Sigmoid colon (tissue), 6 donors: ENCODE measurements at regions not wholly inside any gene's neighbourhood (a gene's known extent, or its start where the extent isn't known, plus 50 kb on each side); places are given as distances from the start of the nearest gene placed in this dataset.

Experiments
- DNase-seq: peaks from one replicate; pipeline ENCODE4 v3.0.0-alpha.2; 2019
- H3K27ac ChIP-seq, 4 donors: fragments of 200-600 bp; sonication (generic); one replicate each; pipeline ENCODE4 v1.5.1; 2016 to 2019; ENCODE audit warnings: mild to moderate bottlenecking in 1 of 4
- H3K27me3 ChIP-seq, 3 donors: fragments of 200-600 bp; sonication (generic); one replicate each; pipeline ENCODE4 v1.5.1; 2019; ENCODE audit warnings: mild to moderate bottlenecking in 1 of 3
- H3K36me3 ChIP-seq, 4 donors: fragments of 200-600 bp; sonication (generic); one replicate each; pipeline ENCODE4 v1.5.1; 2016 to 2019
- H3K4me1 ChIP-seq, 4 donors: fragments of 200-600 bp; sonication (generic); one replicate each; pipeline ENCODE4 v1.5.1; 2017 to 2019
- H3K4me3 ChIP-seq, 4 donors: fragments of 200-600 bp; sonication (generic); one replicate each; pipeline ENCODE4 v1.5.1; 2017 to 2019; ENCODE audit warnings: mild to moderate bottlenecking in 2 of 4, moderate library complexity in 1 of 4
- H3K9me3 ChIP-seq, 4 donors: fragments of 200-600 bp in 3 of 4; sonication (generic) in 3 of 4; one replicate each; pipeline versions ENCODE4 v1.5.1 to v1.6.1; 2013 to 2019
- EP300 ChIP-seq, 4 donors: sonication (generic); formaldehyde crosslinking; IDR thresholded peaks; one replicate each; pipeline ENCODE4 v1.6.1; 2017; ENCODE audit warnings: antibody characterized with exemption in 4 of 4
- POLR2A ChIP-seq, 2 donors: fragments of 450-650 bp; IDR thresholded peaks; one replicate each; pipeline ENCODE4 v1.6.1; 2016; ENCODE audit warnings: antibody characterized with exemption in 2 of 2, mild to moderate bottlenecking in 2 of 2, moderate library complexity in 2 of 2
- POLR2AphosphoS5 ChIP-seq, 4 donors: sonication (generic); formaldehyde crosslinking; IDR thresholded peaks; one replicate each; pipeline ENCODE4 v1.6.1; 2017; ENCODE audit warnings: antibody characterized with exemption in 4 of 4
- WGBS, 2 donors: extraction: QIAGEN DNeasy Blood & Tissue Kit; methylation state at CpG; one replicate each; pipeline ENCODE4 v1.1.7; 2013; 5-methylcytosine and 5-hydroxymethylcytosine counted together
- intact Hi-C: fragments of 100-400 bp; cut with DNase I; formaldehyde crosslinking; loops from one replicate; pipeline ENCODE4 v1.15.1; 2023
- TF ChIP-seq, protein P1 (sequence below), 4 experiments: fragments of 450-650 bp in 3 of 4; fragments of 200-600 bp in 1 of 4; IDR thresholded peaks; one replicate each; pipeline ENCODE4 v1.5.1; 2016 to 2019; ENCODE audit warnings: antibody characterized with exemption in 4 of 4, mild to moderate bottlenecking in 3 of 4, moderate library complexity in 2 of 4
- donor health status: healthy with polysubstance abuse.
- donor health status: healthy.

DNA sequence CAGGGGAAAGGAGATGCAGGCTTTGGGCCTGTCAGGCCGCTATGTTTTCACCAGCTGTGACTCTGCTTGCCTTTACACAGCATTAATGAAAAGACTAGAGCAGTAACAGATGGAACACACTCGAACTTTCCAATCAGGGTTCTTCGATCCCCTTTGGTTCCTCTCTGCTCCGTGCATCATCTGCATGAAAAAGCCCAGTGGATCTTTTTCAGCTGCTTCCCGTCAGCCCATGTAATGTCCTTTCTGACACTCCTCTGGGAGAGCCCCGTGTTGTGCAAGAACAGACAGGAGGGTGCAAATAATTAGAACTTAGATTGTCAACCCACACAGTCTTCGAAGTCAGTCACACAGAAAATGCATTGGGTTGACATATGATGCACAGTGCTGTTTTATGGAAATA is 448.9 kb upstream of the ZNF462 start:
- H3K9me3 ChIP-seq: no peaks in the 10 kb centered on the region
- 82 to 83% methylated on average over 7 of the region's 7 CpGs for WGBS, 2 donors
- H3K27me3 ChIP-seq: no peaks in the 10 kb centered on the region
- H3K4me3 ChIP-seq: no peak overlapping the region
- TF ChIP-seq POLR2A (IDR thresholded peaks at IDR 0.05): no peak
- TF ChIP-seq, protein P1, sequence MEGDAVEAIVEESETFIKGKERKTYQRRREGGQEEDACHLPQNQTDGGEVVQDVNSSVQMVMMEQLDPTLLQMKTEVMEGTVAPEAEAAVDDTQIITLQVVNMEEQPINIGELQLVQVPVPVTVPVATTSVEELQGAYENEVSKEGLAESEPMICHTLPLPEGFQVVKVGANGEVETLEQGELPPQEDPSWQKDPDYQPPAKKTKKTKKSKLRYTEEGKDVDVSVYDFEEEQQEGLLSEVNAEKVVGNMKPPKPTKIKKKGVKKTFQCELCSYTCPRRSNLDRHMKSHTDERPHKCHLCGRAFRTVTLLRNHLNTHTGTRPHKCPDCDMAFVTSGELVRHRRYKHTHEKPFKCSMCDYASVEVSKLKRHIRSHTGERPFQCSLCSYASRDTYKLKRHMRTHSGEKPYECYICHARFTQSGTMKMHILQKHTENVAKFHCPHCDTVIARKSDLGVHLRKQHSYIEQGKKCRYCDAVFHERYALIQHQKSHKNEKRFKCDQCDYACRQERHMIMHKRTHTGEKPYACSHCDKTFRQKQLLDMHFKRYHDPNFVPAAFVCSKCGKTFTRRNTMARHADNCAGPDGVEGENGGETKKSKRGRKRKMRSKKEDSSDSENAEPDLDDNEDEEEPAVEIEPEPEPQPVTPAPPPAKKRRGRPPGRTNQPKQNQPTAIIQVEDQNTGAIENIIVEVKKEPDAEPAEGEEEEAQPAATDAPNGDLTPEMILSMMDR (IDR thresholded peaks at IDR 0.05): no peak
- no peak for TF ChIP-seq POLR2AphosphoS5 (IDR thresholded peaks at IDR 0.05)
- TF ChIP-seq EP300 (IDR thresholded peaks at IDR 0.05): no peak
- no peak for DNase-seq
- H3K27ac ChIP-seq: no peak overlapping the region
- intact Hi-C loops: no loop called here
- no peaks in the 10 kb centered on the region for H3K36me3 ChIP-seq
- no peaks in the 10 kb centered on the region for H3K4me1 ChIP-seq

DNA sequence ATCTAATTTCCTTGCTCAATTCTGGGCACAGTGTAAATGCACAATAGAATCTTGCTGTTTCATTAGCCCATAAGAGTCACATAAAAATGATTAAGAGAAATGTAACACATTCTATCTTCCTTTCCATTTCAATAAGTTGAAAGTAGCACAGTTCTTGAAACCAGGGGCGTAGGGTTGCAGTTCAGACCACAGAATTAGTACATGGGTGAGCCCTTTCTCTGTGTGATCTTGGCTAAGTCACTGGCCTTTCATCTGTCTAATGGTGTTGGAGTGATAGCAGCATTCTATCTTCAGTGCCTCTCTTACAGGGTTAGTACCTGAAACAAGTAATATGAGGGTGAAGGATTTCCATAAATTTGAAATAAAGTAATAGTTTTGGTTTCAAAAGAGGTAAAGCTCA is 445.3 kb upstream of the ZNF462 start:
- Histone ChIP-seq H3K36me3 (no peaks in the 10 kb centered on the region), H3K27ac (no peak overlapping the region), H3K4me1 (no peaks in the 10 kb centered on the region), H3K4me3 (no peak overlapping the region), H3K27me3 (no peaks in the 10 kb centered on the region), H3K9me3 (no peaks in the 10 kb centered on the region)
- no peak for TF ChIP-seq EP300 (IDR thresholded peaks at IDR 0.05)
- TF ChIP-seq POLR2AphosphoS5 (IDR thresholded peaks at IDR 0.05): no peak
- no peak for TF ChIP-seq POLR2A (IDR thresholded peaks at IDR 0.05)
- TF ChIP-seq, protein P1 (IDR thresholded peaks at IDR 0.05): no peak
- 94 to 95% methylated on average over 1 of the region's 1 CpG for WGBS, 2 donors
- intact Hi-C loops: no loop called here
- no peak for DNase-seq

DNA sequence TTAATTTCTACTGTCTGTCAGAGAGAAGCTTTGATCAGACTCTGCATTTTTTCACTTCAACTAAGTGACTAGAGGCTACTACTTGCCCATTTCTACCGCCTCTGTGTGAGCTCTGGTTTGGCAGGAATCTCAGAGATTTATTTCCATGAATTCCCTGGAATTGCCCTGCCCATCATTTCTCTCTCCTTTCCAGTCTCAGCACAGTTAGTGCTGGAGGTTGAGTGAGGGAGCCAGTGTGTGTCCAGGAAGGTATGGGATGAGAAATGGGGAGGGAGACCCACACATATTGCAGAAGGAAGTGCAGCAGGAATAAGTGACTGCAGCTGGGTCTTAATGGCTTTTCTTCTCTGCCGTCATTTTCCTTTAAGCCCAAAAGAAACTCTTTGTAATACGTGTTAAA is 443.1 kb upstream of the ZNF462 start:
- 58 to 70% methylated on average over 3 of the region's 3 CpGs for WGBS, 2 donors
- no peaks in the 10 kb centered on the region for H3K36me3 ChIP-seq
- no peak for DNase-seq
- H3K27me3 ChIP-seq: no peaks in the 10 kb centered on the region
- TF ChIP-seq POLR2A (IDR thresholded peaks at IDR 0.05) (no peak), EP300 (IDR thresholded peaks at IDR 0.05) (no peak), POLR2AphosphoS5 (IDR thresholded peaks at IDR 0.05) (no peak)
- TF ChIP-seq, protein P1 (IDR thresholded peaks at IDR 0.05): no peak
- H3K4me1 ChIP-seq: no peaks in the 10 kb centered on the region
- H3K9me3 ChIP-seq: no peaks in the 10 kb centered on the region
- intact Hi-C loops: no loop called here
- H3K4me3 ChIP-seq: no peak overlapping the region
- no peak overlapping the region for H3K27ac ChIP-seq

DNA sequence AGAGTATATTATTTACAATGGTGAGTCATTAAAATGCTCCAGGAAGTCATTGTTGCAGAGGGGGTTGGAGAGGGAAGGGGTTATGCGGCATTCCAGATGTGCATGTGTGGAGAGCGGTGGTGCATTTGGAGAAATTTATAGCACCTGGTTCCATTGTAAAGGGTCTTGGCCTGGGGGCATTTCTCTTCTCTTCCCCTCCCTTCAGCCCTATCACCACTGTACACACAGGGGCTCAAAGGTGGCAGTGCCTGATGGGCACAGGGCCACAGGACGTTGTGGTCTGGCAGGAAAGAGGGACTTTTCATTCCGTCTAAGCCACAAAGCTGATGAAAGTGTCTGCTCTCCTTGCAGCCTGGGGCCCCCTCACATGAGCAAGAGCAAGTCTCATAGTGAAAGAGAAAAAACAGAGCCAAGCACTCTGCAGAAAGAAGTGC is 442.4 kb upstream of the ZNF462 start:
- Histone ChIP-seq H3K4me1 (no peaks in the 10 kb centered on the region), H3K27ac (no peak overlapping the region), H3K9me3 (no peaks in the 10 kb centered on the region), H3K27me3 (no peaks in the 10 kb centered on the region), H3K4me3 (no peak overlapping the region), H3K36me3 (no peaks in the 10 kb centered on the region)
- WGBS, 2 donors: 21 to 53% methylated on average over 4 of the region's 4 CpGs
- no peak for DNase-seq
- TF ChIP-seq, protein P1 (IDR thresholded peaks at IDR 0.05): no peak
- TF ChIP-seq EP300 (IDR thresholded peaks at IDR 0.05) (no peak), POLR2A (IDR thresholded peaks at IDR 0.05) (no peak), POLR2AphosphoS5 (IDR thresholded peaks at IDR 0.05) (no peak)
- intact Hi-C loops: no loop called here

GRCh38 chr9:106421772-106422171 is 441.2 kb upstream of the ZNF462 start:
- Histone ChIP-seq H3K36me3 (no peaks in the 10 kb centered on the region), H3K4me1 (no peaks in the 10 kb centered on the region), H3K4me3 (no peak overlapping the region), H3K27ac (no peak overlapping the region), H3K9me3 (no peaks in the 10 kb centered on the region), H3K27me3 (no peaks in the 10 kb centered on the region)
- intact Hi-C loops: no loop called here
- DNase-seq: no peak
- 71 to 83% methylated on average over 3 of the region's 3 CpGs for WGBS, 2 donors
- TF ChIP-seq POLR2A (IDR thresholded peaks at IDR 0.05) (no peak), EP300 (IDR thresholded peaks at IDR 0.05) (no peak), POLR2AphosphoS5 (IDR thresholded peaks at IDR 0.05) (no peak)
- TF ChIP-seq, protein P1 (IDR thresholded peaks at IDR 0.05): no peak
